ENCODE measurements at regions not wholly inside any gene's neighbourhood (a gene's known extent, or its start where the extent isn't known, plus 50 kb on each side); places are given as distances from the start of the nearest gene placed in this dataset.

DNA sequence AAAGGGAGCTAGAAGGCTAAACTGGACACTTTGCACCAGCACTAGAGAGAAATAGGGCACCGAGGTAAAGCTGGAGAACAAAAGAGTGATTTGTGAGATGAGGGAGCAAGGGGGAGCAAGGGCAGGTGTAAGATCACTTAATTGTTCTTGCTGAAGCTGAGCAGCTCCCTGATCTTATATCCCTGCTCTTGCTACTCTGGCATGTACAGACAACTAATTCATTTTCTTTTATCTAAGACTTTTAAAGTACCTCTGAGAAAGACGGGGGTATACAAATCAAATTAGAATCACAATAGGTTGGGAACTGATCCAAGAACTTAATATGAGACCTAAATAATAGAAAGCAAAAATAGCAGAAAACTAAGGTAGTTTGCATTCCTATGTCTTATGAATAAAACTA, 381.7 kb upstream of the POU3F2 start:
- intact Hi-C loops (cut with DNase I), result no loop called here
- no peak for TF ChIP-seq EP300 (IDR thresholded peaks at IDR 0.05)
- TF ChIP-seq, protein P1, sequence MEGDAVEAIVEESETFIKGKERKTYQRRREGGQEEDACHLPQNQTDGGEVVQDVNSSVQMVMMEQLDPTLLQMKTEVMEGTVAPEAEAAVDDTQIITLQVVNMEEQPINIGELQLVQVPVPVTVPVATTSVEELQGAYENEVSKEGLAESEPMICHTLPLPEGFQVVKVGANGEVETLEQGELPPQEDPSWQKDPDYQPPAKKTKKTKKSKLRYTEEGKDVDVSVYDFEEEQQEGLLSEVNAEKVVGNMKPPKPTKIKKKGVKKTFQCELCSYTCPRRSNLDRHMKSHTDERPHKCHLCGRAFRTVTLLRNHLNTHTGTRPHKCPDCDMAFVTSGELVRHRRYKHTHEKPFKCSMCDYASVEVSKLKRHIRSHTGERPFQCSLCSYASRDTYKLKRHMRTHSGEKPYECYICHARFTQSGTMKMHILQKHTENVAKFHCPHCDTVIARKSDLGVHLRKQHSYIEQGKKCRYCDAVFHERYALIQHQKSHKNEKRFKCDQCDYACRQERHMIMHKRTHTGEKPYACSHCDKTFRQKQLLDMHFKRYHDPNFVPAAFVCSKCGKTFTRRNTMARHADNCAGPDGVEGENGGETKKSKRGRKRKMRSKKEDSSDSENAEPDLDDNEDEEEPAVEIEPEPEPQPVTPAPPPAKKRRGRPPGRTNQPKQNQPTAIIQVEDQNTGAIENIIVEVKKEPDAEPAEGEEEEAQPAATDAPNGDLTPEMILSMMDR (IDR thresholded peaks at IDR 0.05), result no peak
- TF ChIP-seq POLR2A (IDR thresholded peaks at IDR 0.05), result no peak
- TF ChIP-seq POLR2AphosphoS5 (IDR thresholded peaks at IDR 0.05), result no peak
- 27 to 65% methylated on average over 2 of the region's 2 CpGs for WGBS, 2 donors

DNA sequence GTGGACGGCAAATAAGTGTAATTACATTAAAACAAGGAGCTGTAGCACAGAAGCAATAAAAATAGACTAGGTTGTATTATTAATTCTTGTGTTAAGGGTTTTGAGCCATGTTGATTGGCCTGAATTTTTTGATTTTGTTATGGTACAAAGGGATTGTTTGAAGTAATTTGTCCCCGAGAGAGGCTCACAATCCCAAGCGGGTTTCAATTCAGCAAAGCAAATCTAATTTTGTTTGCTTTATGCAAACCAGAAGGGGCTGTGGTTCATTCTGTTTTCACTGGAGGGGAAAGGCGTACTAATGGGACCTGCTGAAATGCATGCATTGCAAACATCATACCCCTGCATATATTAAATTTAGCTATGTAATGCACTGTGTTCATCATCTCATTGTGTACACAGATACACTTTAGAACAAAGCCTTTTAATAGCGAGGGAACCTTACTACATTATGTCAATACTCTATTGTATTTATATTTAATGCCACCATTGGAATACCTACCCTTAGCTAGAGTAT, 379.5 kb upstream of the POU3F2 start:
- no peaks in the 10 kb centered on the region for H3K27me3 ChIP-seq
- intact Hi-C loops (cut with DNase I), result no loop called here
- no peaks in the 10 kb centered on the region for H3K9me3 ChIP-seq
- no peak overlapping the region for H3K27ac ChIP-seq
- H3K36me3 ChIP-seq, result no peaks in the 10 kb centered on the region
- no peaks in the 10 kb centered on the region for H3K4me1 ChIP-seq
- TF ChIP-seq, protein P1 (IDR thresholded peaks at IDR 0.05), result no peak
- no peak for TF ChIP-seq EP300 (IDR thresholded peaks at IDR 0.05)
- no peak for TF ChIP-seq POLR2AphosphoS5 (IDR thresholded peaks at IDR 0.05)
- TF ChIP-seq POLR2A (IDR thresholded peaks at IDR 0.05), result no peak
- WGBS, 2 donors, result 80 to 84% methylated on average over 5 of the region's 5 CpGs
- H3K4me3 ChIP-seq, result no peak overlapping the region
- no peak for DNase-seq

More for the DNA sequence above, 381.7 kb upstream of the POU3F2 start:
- no peak for DNase-seq
- no peaks in the 10 kb centered on the region for H3K27me3 ChIP-seq
- H3K9me3 ChIP-seq, result no peaks in the 10 kb centered on the region
- no peaks in the 10 kb centered on the region for H3K4me1 ChIP-seq
- H3K36me3 ChIP-seq, result no peaks in the 10 kb centered on the region
- H3K27ac ChIP-seq, result no peak overlapping the region
- H3K4me3 ChIP-seq, result no peak overlapping the region

DNA sequence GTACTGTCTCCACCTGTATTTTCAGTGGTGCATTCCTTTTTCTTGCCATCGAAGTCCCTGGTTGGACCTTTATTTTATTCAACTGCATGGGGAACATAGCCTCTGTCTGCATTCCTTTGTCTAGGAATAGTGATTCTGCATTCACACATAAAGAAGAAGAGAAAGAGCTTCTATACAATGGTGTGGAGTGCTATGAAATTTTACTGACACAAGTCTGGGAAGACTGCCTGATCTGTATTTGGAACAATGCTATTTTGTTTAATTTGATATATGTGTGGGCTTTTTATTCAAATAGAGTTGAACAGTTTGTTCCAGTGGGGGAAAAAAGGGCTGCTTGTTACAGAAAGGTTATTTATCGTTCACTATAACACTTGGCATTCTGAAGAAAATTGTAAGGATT, 375.7 kb upstream of the POU3F2 start:
- no peak for DNase-seq
- intact Hi-C loops (cut with DNase I), result no loop called here
- Histone ChIP-seq H3K9me3 (no peaks in the 10 kb centered on the region), H3K27ac (no peak overlapping the region), H3K36me3 (no peaks in the 10 kb centered on the region), H3K4me3 (no peak overlapping the region), H3K27me3 (no peaks in the 10 kb centered on the region), H3K4me1 (no peaks in the 10 kb centered on the region)
- no peak for TF ChIP-seq POLR2AphosphoS5 (IDR thresholded peaks at IDR 0.05)
- TF ChIP-seq, protein P1 (IDR thresholded peaks at IDR 0.05), result no peak
- no peak for TF ChIP-seq POLR2A (IDR thresholded peaks at IDR 0.05)
- TF ChIP-seq EP300 (IDR thresholded peaks at IDR 0.05), result no peak
- WGBS, 2 donors, result 80 to 82% methylated on average over 2 of the region's 2 CpGs

DNA sequence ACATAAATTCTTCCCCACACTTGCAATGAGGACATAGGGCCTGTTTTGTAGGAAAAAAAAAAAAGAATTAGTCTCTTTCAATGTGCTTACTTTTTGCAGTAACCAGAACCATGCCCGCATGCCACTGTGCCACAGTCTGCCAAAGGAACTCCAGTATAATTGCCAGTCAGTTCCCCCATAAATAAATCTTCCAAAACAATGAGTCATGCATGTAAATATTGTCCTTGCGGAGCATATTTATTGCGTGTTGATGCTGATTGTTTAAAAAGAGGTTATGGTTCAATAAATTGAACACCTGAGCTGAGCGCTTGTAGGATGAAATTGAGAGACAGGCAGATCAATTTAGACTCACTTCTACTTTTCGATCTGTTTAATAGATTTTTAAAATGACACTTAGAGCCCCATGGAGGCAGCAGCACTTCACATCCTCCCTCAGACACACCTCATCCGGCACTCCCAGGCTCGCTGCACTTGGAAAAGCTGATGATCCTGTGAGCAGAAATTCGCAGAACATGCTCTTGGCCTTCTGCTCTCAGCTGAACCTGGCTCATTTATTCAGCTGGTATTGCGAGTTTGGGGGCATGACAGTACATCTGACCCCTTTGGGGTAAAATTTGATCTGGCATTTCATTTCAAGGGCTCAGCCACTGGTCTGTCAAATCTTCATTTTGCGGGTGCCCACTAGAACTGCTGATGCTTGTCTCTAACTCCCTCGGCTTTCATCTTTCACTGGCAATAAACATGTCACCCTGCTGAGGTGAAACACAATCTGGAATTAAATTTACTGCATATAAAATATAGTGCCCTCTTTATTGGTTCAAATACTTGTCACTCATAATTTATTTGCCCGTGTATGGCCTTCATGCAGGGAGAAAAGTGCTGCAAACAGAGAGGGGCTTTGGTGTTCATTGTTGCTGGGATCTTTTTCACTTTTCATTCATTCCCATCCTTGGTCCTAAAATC, 371.1 kb upstream of the POU3F2 start:
- 26 to 69% methylated on average over 12 of the region's 12 CpGs for WGBS, 2 donors
- H3K4me1 ChIP-seq, result no peaks in the 10 kb centered on the region
- no peaks in the 10 kb centered on the region for H3K36me3 ChIP-seq
- no peak for DNase-seq
- TF ChIP-seq POLR2A (IDR thresholded peaks at IDR 0.05) (no peak), POLR2AphosphoS5 (IDR thresholded peaks at IDR 0.05) (no peak), EP300 (IDR thresholded peaks at IDR 0.05) (no peak)
- intact Hi-C loops (cut with DNase I), result no loop called here
- no peaks in the 10 kb centered on the region for H3K27me3 ChIP-seq
- no peak overlapping the region for H3K27ac ChIP-seq
- H3K9me3 ChIP-seq, result no peaks in the 10 kb centered on the region
- no peak overlapping the region for H3K4me3 ChIP-seq

DNA sequence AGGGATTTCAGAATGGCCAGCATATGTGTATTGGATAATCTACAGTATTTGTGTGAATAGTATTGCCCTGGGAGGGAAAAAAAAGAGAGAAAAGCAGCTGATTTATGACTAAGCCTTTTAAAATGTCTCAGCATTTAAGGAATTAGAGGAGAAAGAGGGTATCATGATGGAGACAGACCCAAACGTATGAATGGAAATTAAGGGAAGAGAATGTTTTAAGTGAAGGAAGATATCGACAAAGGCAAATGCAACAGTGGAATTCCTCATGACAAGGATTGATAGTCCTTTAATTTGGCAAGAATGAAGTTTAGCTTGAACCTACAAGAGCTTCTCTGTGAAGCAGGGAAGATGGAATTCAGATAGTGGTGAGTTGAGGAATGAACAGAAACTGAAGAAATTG, 367.3 kb upstream of the POU3F2 start:
- 78 to 85% methylated on average over 2 of the region's 2 CpGs for WGBS, 2 donors
- no peak overlapping the region for H3K4me3 ChIP-seq
- H3K27me3 ChIP-seq, result no peaks in the 10 kb centered on the region
- DNase-seq, result no peak
- H3K36me3 ChIP-seq, result no peaks in the 10 kb centered on the region
- no peaks in the 10 kb centered on the region for H3K9me3 ChIP-seq
- no peak overlapping the region for H3K27ac ChIP-seq
- TF ChIP-seq POLR2A (IDR thresholded peaks at IDR 0.05), result no peak
- TF ChIP-seq, protein P1 (IDR thresholded peaks at IDR 0.05), result no peak
- no peak for TF ChIP-seq POLR2AphosphoS5 (IDR thresholded peaks at IDR 0.05)
- no peak for TF ChIP-seq EP300 (IDR thresholded peaks at IDR 0.05)
- intact Hi-C loops (cut with DNase I), result no loop called here
- no peaks in the 10 kb centered on the region for H3K4me1 ChIP-seq

All from sigmoid colon (tissue), 6 donors.